ENCODE measurements at regions not wholly inside any gene's neighbourhood (a gene's known extent, or its start where the extent isn't known, plus 50 kb on each side); places are given as distances from the start of the nearest gene placed in this dataset.
"Not testable (repeated sequence)": the region's sequence is repeated elsewhere in the genome, so short reads cannot be mapped to it uniquely, and the experiment has no call there.

GRCh38 chr6:58003417-58004167, 686.2 kb downstream of the PRIM2 start:
- TF ChIP-seq CTCF (IDR thresholded peaks at IDR 0.05; ENCODE audit: low read depth, low read length): peak; percentile 44
- peak; percentile 33 for DNase-seq (ENCODE audit: low read depth)
- not testable (repeated sequence) for H3K4me3 ChIP-seq (ENCODE audit: low read depth, low read length)

DNA sequence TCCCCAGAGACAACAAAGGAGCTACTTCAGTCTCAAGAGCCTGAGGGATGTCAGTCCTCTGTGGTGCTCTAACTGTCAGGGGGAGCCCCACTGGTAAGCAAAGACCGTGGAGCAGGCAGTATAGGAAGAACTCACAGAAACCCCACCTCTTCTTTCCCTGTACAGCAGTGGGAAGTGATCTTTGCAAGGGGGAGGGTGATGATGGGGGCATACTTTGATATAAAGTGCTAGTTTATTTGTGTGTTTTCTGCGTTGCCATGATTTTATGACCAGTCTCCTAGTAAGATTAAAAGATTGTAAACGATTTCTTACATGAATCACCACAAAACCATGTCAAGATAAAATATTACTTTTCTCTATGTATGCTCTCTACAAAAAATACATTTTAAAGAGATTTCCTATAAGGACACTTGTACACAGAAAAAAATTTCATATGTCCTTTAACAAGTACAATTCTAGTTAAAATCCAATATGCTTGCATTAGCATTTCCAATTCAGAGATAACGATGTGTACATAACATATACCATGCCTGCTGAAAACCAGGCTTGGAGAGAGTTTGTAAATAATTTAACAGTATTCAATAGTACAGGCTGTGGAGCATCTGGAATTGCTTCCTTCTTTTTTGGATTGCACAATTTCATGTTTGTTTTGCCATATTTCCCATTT, 690.0 kb downstream of the PRIM2 start:
- not testable (repeated sequence) for DNase-seq (ENCODE audit: low read depth); H3K4me3 ChIP-seq (ENCODE audit: low read depth, low read length)

DNA sequence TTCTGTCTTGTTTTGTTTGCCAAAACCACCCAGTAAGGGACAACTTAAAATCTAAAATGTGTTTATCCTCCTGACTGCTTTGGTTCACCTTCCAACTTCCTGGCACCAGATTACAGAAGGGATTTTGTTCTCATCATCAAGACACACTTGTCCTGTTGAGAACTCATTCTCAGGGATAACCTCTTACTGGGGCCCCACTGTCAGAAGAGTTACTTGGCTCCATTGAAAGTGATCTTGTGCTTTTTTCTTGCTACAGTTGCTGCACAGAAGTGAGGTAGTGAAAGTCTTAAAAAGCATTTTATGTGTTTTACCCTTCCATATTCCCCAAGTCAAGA, 690.5 kb downstream of the PRIM2 start:
- not testable (repeated sequence) for DNase-seq (ENCODE audit: low read depth); H3K4me3 ChIP-seq (ENCODE audit: low read depth, low read length)

DNA sequence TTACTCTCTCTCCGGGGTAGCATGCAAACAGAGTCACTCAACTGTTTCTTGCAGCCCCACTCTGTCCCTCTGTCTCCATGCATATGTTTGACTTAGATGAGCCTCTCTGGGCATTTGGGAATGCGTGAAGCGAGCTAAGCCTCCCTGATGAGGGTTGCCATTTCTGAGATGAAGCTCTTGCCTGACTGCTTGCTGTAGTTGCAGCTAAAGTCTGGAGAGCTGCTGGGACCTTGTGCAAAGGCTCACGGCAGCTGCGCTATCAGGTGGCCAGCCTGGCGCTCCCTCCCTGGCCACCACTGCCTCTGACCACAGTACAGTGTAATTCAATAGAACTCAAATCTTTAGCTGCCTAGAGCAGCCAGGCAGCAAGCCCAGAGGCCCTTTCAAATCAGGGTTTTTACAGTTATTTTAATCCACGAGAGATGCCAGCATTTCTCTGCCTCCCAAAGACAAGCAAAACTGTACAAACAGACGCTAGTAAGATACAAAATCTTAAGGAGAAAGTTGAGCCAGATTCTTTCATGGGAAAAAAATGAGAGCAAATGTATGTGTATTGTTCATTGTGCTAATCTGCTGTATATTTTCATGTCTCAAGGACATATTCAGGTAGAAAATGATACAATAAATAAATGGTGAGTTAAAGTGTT, 694.6 kb downstream of the PRIM2 start:
- not testable (repeated sequence) for H3K4me3 ChIP-seq (ENCODE audit: low read depth, low read length); DNase-seq (ENCODE audit: low read depth)

DNA sequence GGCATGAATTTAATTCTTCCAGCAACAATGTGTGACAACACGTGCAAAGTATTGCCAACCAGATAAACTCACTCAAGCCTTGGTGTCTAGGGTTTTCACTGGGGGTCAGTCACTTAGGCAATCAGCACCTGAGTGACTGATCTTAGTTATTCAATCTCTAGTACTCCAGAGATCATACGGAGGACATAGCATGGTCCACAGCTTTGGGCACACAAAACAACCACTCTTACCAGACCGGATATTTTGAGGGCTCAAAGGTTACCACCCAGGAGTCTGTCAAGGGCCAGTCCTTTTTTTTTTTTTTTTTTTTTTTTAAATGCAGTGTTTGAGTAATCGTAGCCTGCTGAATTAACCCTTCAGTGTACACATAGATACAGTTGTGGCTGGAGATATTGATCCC, 699.2 kb downstream of the PRIM2 start:
- not testable (repeated sequence) for DNase-seq (ENCODE audit: low read depth); H3K4me3 ChIP-seq (ENCODE audit: low read depth, low read length)

GRCh38 chr6:58028188-58028587, 710.8 kb downstream of the PRIM2 start:
- not testable (repeated sequence) for H3K4me3 ChIP-seq (ENCODE audit: low read depth, low read length); DNase-seq (ENCODE audit: low read depth)

DNA sequence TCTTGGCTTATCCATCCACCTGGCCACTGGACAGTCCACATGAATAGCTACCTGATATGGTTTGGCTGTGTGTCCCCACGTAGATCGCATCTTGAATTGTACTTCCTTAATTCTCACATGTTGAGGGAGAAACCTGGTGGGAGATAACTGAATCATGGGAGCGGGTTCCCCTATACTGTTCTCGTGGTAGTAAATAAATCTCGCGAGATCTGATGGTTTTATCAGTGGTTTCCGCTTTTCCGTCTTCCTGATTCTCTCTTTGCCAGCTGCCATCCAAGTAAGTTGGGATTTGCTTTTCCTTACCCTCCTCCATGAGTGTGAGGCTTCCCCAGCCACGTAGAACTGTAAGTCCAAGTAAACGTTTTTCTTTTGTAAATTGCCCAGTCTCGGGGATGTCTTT, 720.8 kb downstream of the PRIM2 start:
- not testable (repeated sequence) for H3K4me3 ChIP-seq (ENCODE audit: low read depth, low read length); DNase-seq (ENCODE audit: low read depth)

GRCh38 chr6:58046584-58046983, 729.2 kb downstream of the PRIM2 start:
- not testable (repeated sequence) for H3K4me3 ChIP-seq (ENCODE audit: low read depth, low read length); DNase-seq (ENCODE audit: low read depth)

DNA sequence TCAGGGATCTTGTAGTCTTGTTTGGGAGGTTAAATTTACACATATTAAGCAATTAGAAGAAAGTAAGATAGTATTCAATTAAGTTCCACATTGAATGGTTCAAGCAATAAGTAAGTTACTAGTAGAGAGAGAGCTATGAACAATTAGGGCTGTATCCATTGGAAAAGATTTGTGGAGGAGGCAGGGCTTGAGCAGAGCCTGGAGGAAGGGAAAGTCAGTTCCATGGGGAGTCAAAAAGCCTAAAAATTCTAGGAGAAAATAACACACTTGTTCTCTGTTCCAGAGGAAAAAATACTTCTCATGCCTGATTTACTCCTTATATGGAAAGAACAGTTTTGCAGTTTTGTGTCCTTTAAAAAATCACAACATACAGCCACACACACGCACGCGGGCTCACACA, 730.0 kb downstream of the PRIM2 start:
- H3K4me3 ChIP-seq (ENCODE audit: low read depth, low read length); DNase-seq (ENCODE audit: low read depth): not testable (repeated sequence)

GRCh38 chr6:58047865-58048264, 730.4 kb downstream of the PRIM2 start:
- peak; percentile 4 for DNase-seq (ENCODE audit: low read depth)
- not testable (repeated sequence) for H3K4me3 ChIP-seq (ENCODE audit: low read depth, low read length)

GRCh38 chr6:58055465-58056176, 738.2 kb downstream of the PRIM2 start:
- DNase-seq (ENCODE audit: low read depth); H3K4me3 ChIP-seq (ENCODE audit: low read depth, low read length): not testable (repeated sequence)

DNA sequence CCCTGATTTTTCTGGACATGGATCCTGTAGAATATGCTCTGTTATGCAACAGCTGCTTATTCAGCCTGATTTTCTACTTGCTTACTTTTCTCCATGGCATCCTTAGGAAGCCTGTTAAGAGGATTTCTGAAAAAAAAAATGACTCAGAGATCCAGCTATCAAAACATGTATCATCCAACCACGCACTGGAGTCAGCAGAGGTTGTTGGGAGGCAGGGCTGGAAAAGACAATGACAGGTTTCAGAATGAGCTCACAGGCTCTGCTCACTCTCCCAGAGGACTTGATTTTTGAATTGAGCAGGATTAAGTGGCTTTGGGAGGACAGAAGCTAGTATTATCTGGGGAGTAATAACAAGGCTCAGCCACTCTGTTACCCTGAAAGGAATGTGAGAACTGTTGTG, 742.3 kb downstream of the PRIM2 start:
- not testable (repeated sequence) for H3K4me3 ChIP-seq (ENCODE audit: low read depth, low read length); DNase-seq (ENCODE audit: low read depth)

- not testable (repeated sequence) for DNase-seq (ENCODE audit: low read depth); H3K4me3 ChIP-seq (ENCODE audit: low read depth, low read length)
Measured at GRCh38 chr6:58063542-58063941, 746.1 kb downstream of the PRIM2 start.

DNA sequence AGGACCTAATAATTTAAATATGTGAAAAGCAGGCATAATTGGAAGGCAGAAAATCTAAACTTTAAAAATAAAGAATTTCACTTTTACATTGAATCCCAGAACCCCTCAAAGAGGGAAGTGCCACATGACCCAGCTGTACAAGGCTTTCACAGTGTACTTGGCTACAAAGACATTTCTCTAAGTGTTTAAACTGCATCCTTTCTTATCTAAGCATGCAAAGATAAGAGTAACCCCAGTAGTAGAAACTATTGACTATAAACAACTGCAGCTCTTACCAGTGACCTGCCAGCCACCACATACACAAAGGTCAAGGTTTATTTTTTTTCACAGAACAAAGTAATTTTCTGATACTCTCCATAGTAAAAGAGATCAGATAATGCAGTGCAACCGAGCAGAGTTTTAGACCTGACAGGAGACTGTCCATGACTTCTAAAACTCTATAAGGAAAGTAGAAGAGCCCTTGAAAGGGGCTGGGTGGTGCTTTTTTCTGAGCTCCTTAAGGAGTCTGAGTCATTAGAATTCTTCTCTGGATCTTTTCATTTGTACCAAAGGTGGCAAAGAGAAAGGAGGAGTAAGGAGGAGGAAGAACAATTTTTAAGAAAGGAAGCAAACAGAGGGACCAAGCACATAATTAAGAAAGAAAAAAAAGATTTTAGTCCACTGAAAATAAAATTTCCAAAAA, 750.6 kb downstream of the PRIM2 start:
- not testable (repeated sequence) for DNase-seq (ENCODE audit: low read depth); H3K4me3 ChIP-seq (ENCODE audit: low read depth, low read length)
